GM10248 (cell line): ENCODE measurements at regions not wholly inside any gene's neighbourhood (a gene's known extent, or its start where the extent isn't known, plus 50 kb on each side); places are given as distances from the start of the nearest gene placed in this dataset.

Experiments used
- CTCF ChIA-PET: fragments of 300-600 bp; sonication (Branson Sonifier 250); formaldehyde crosslinking; extraction: SDS; loops from one replicate; lab custom pipeline; 2021; ENCODE audit warnings: antibody characterized with exemption; lab: Yijun Ruan, JAX
- POLR2A ChIA-PET: fragments of 350-650 bp; sonication (Branson Sonifier 250); formaldehyde crosslinking; extraction: SDS; loops from one replicate; lab custom pipeline; 2020; ENCODE audit warnings: antibody characterized with exemption; lab: Yijun Ruan, JAX
- DNase-seq: peaks from one replicate; pipeline ENCODE4 v3.0.0; 2012; ENCODE audit errors: extremely low spot score
- CTCF ChIP-seq: IDR thresholded peaks from 2 replicates; pipeline ENCODE4 v1.5.1; 2012; ENCODE audit warnings: mild to moderate bottlenecking, low read depth; ENCODE audit errors: extremely low read depth, missing control alignments, control extremely low read depth

GRCh38 chrX:34999702-35000101 is 57.1 kb downstream of the FAM47B start:
- no peak for TF ChIP-seq CTCF
- POLR2A ChIA-PET: no interaction called here
- no peak for DNase-seq
- CTCF ChIA-PET: no interaction called here

- POLR2A ChIA-PET: no interaction called here
- no peak for TF ChIP-seq CTCF
- DNase-seq: no peak
- CTCF ChIA-PET: no interaction called here
These were observed 63.8 kb downstream of the FAM47B start for GRCh38 chrX:35006361-35006760.

- CTCF ChIA-PET: no interaction called here
- POLR2A ChIA-PET: no interaction called here
- TF ChIP-seq CTCF: no peak
- DNase-seq: no peak
These were observed 73.0 kb downstream of the FAM47B start for GRCh38 chrX:35015621-35016020.

GRCh38 chrX:35016051-35016450 is 73.5 kb downstream of the FAM47B start:
- ChIA-PET POLR2A (no interaction called here), CTCF (no interaction called here)
- no peak for TF ChIP-seq CTCF
- DNase-seq: no peak

GRCh38 chrX:35017284-35017683 is 74.7 kb downstream of the FAM47B start:
- POLR2A ChIA-PET: no interaction called here
- CTCF ChIA-PET: no interaction called here
- no peak for TF ChIP-seq CTCF

GRCh38 chrX:35023683-35024082 is 81.1 kb downstream of the FAM47B start:
- no peak for DNase-seq
- POLR2A ChIA-PET: no interaction called here
- CTCF ChIA-PET: no interaction called here
- TF ChIP-seq CTCF: no peak

More at GRCh38 chrX:35017284-35017683, 74.7 kb downstream of the FAM47B start:
- DNase-seq: no peak

- ChIA-PET CTCF (no interaction called here), POLR2A (no interaction called here)
- no peak for TF ChIP-seq CTCF
- DNase-seq: no peak
These were observed 83.2 kb downstream of the FAM47B start for GRCh38 chrX:35025820-35026219.
